ENCODE measurements at regions not wholly inside any gene's neighbourhood (a gene's known extent, or its start where the extent isn't known, plus 50 kb on each side); places are given as distances from the start of the nearest gene placed in this dataset.

- no peak for DNase-seq
These were observed 168.2 kb downstream of the MN1 start for GRCh38 chr22:27633296-27633871.

GRCh38 chr22:27634043-27634740 is 167.4 kb downstream of the MN1 start:
- no peak for DNase-seq

GRCh38 chr22:27635435-27635834 is 166.1 kb downstream of the MN1 start:
- DNase-seq = no peak

GRCh38 chr22:27635852-27636251 is 165.7 kb downstream of the MN1 start:
- no peak for DNase-seq

- no peak for DNase-seq
These were observed 164.6 kb downstream of the MN1 start for GRCh38 chr22:27636716-27637508.

- DNase-seq = no peak
These were observed 164.0 kb downstream of the MN1 start for GRCh38 chr22:27637604-27638003.

- no peak for DNase-seq
These were observed 163.0 kb downstream of the MN1 start for GRCh38 chr22:27638329-27639233.

- DNase-seq = no peak
These were observed 162.1 kb downstream of the MN1 start for GRCh38 chr22:27639248-27640086.

- no peak for DNase-seq
These were observed 160.3 kb downstream of the MN1 start for GRCh38 chr22:27641049-27641795.

- DNase-seq = no peak
These were observed 159.3 kb downstream of the MN1 start for GRCh38 chr22:27642104-27642800.

- DNase-seq = no peak
These were observed 157.6 kb downstream of the MN1 start for GRCh38 chr22:27643907-27644306.

- no peak for DNase-seq
These were observed 157.0 kb downstream of the MN1 start for GRCh38 chr22:27644566-27644965.

- DNase-seq = no peak
These were observed 154.0 kb downstream of the MN1 start for GRCh38 chr22:27647540-27647939.

- DNase-seq = no peak
These were observed 153.5 kb downstream of the MN1 start for GRCh38 chr22:27648074-27648473.

GRCh38 chr22:27648853-27649252 is 152.7 kb downstream of the MN1 start:
- DNase-seq = no peak

- no peak for DNase-seq
These were observed 151.0 kb downstream of the MN1 start for GRCh38 chr22:27650572-27650971.

- DNase-seq = no peak
These were observed 150.6 kb downstream of the MN1 start for GRCh38 chr22:27650985-27651384.

GRCh38 chr22:27651486-27651885 is 150.1 kb downstream of the MN1 start:
- no peak for DNase-seq

GRCh38 chr22:27654546-27655445 is 146.8 kb downstream of the MN1 start:
- no peak for DNase-seq

All from hematopoietic multipotent progenitor cell treated with erythropoietin and hydrocortisone succinate and interleukin-3 and kit ligand, for 6 days (in vitro differentiated cells).